ENCODE measurements at regions not wholly inside any gene's neighbourhood (a gene's known extent, or its start where the extent isn't known, plus 50 kb on each side); places are given as distances from the start of the nearest gene placed in this dataset.

DNA sequence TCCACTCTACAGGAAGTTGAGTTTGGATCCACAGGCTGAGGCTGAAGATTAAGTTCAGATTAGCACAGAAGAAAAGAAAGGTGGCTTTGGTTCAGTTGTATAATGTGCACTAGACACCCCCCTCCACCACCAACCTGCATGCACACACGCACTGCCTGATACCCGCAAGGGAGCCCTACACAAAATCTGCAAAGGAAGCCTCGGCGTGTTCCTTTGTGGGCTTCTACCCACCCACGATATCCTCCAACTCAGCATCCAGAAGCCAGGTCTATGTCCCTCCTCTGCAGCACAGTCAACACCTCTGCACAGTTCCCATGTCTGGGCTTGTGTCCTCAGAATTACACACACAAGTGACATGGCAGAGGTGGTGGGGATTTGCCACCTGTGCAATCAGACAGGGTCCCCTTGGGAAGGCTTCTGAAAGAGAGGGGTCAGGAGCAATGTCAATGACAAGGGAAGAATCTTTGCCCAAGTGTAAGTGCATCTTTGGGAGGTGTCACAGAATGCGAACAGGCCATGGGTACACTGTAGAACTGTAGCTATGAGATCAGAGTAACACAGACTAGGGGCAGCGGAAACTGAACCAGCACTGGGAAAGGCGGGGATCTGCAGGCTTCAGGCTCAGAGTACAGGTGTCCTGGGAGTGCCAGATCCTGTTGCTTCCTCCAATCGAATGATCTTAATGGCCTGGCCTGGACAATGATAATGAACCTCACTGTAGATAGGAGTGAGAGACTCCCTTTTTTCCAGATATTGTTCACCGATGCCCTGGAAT, 148.6 kb upstream of the ETV3 start:
- Histone ChIP-seq H3K27ac (ENCODE audit: low read length) (no peak overlapping the region), H3K79me2 (ENCODE audit: low read length) (no peaks in the 10 kb centered on the region), H4K20me1 (ENCODE audit: insufficient read depth, low read length) (no peaks in the 10 kb centered on the region), H3K4me3 (ENCODE audit: low read length) (no peak overlapping the region), H3K9ac (ENCODE audit: low read length) (no peak overlapping the region), H3K36me3 (replicated peaks; ENCODE audit: low read depth, low read length) (no peaks in the 10 kb centered on the region), H3K4me2 (ENCODE audit: low read length) (no peak overlapping the region), H2AFZ (ENCODE audit: low read depth, low read length) (no peak overlapping the region), H3K27me3 (ENCODE audit: low read depth, low read length) (peaks cover 43% of the 10 kb centered on the region), H3K9me3 (ENCODE audit: insufficient read depth, low read length) (no peaks in the 10 kb centered on the region), H3K4me1 (ENCODE audit: low read length) (peaks cover 12% of the 10 kb centered on the region)
- no peak for TF ChIP-seq EZH2phosphoT487 (IDR thresholded peaks at IDR 0.05; ENCODE audit: low read depth)
- TF ChIP-seq, protein P1, sequence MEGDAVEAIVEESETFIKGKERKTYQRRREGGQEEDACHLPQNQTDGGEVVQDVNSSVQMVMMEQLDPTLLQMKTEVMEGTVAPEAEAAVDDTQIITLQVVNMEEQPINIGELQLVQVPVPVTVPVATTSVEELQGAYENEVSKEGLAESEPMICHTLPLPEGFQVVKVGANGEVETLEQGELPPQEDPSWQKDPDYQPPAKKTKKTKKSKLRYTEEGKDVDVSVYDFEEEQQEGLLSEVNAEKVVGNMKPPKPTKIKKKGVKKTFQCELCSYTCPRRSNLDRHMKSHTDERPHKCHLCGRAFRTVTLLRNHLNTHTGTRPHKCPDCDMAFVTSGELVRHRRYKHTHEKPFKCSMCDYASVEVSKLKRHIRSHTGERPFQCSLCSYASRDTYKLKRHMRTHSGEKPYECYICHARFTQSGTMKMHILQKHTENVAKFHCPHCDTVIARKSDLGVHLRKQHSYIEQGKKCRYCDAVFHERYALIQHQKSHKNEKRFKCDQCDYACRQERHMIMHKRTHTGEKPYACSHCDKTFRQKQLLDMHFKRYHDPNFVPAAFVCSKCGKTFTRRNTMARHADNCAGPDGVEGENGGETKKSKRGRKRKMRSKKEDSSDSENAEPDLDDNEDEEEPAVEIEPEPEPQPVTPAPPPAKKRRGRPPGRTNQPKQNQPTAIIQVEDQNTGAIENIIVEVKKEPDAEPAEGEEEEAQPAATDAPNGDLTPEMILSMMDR (IDR thresholded peaks at IDR 0.05; ENCODE audit: low read depth, low read length), result no peak

DNA sequence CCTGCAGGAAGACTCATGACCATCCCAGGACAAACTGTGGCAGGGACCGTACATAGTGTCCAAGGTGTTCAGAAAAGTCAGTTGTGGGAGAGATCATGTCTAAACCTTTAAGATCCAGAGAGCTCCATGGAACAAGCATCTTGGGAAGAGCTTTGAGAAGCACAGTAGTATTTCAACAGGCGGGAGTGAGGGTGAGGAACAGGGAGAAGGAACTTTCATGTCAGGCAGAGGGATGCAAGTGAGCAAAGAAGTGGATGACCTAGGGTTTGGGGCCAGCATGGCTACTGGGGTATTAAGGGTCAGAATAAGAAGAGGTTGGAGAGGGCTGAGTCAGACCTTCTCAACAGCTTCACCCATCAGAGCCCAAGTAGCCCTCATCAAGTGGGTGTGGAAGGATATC, 147.9 kb upstream of the ETV3 start:
- Histone ChIP-seq H3K4me2 (ENCODE audit: low read length) (no peak overlapping the region), H2AFZ (ENCODE audit: low read depth, low read length) (no peak overlapping the region), H3K27me3 (ENCODE audit: low read depth, low read length) (peaks cover 48% of the 10 kb centered on the region), H3K27ac (ENCODE audit: low read length) (no peak overlapping the region), H3K9me3 (ENCODE audit: insufficient read depth, low read length) (no peaks in the 10 kb centered on the region), H3K36me3 (replicated peaks; ENCODE audit: low read depth, low read length) (no peaks in the 10 kb centered on the region), H3K4me3 (ENCODE audit: low read length) (no peak overlapping the region), H3K79me2 (ENCODE audit: low read length) (no peaks in the 10 kb centered on the region), H4K20me1 (ENCODE audit: insufficient read depth, low read length) (no peaks in the 10 kb centered on the region), H3K4me1 (ENCODE audit: low read length) (peaks cover 12% of the 10 kb centered on the region), H3K9ac (ENCODE audit: low read length) (no peak overlapping the region)
- TF ChIP-seq EZH2phosphoT487 (IDR thresholded peaks at IDR 0.05; ENCODE audit: low read depth), result no peak
- TF ChIP-seq, protein P1 (IDR thresholded peaks at IDR 0.05; ENCODE audit: low read depth, low read length), result no peak

DNA sequence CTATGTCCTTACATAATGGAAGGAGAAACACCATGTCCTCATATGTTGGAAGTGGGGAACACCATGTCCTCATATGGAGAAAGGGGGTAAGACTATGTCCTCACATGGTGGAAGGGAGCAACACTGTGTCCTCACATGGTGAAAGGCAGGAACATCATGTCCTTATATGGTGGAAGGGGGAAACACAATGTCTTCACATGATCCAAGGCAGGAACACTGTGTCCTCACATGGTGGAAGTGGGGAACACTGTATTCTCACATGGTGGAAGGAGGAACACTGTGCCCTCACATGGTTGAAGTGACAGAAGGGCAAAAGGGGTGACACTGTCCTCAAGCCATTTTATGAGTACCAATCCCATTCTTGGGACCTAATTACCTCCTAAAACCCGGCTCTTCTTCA, 146.3 kb upstream of the ETV3 start:
- peaks cover 11% of the 10 kb centered on the region for H3K4me1 ChIP-seq (ENCODE audit: low read length)
- H3K79me2 ChIP-seq (ENCODE audit: low read length), result no peaks in the 10 kb centered on the region
- no peaks in the 10 kb centered on the region for H3K36me3 ChIP-seq (replicated peaks; ENCODE audit: low read depth, low read length)

DNA sequence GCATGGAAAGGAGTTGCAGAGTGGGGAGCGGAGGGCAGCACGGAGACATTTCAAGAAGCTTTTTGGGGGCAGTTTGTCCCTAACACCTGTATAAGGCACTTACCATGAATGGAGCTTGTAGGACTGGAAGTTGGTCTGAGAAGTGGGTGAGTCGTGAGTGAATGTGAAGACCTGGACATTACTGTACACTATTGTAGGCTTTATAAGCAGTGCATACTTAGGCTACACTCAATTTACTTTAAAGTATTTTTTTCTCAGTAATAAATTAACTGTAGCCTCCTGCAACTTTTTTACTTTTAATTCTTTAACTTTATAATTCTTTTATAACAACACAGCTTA, 141.6 kb upstream of the ETV3 start:
- Histone ChIP-seq H3K27me3 (ENCODE audit: low read depth, low read length) (peaks cover 61% of the 10 kb centered on the region), H3K36me3 (replicated peaks; ENCODE audit: low read depth, low read length) (no peaks in the 10 kb centered on the region), H4K20me1 (ENCODE audit: insufficient read depth, low read length) (no peaks in the 10 kb centered on the region), H3K9me3 (ENCODE audit: insufficient read depth, low read length) (no peaks in the 10 kb centered on the region), H3K4me2 (ENCODE audit: low read length) (no peak overlapping the region), H2AFZ (ENCODE audit: low read depth, low read length) (no peak overlapping the region), H3K4me3 (ENCODE audit: low read length) (no peak overlapping the region), H3K79me2 (ENCODE audit: low read length) (no peaks in the 10 kb centered on the region), H3K27ac (ENCODE audit: low read length) (no peak overlapping the region), H3K4me1 (ENCODE audit: low read length) (peaks cover 5% of the 10 kb centered on the region; the same call in 1 of the 2 replicates), H3K9ac (ENCODE audit: low read length) (no peak overlapping the region)
- TF ChIP-seq, protein P1 (IDR thresholded peaks at IDR 0.05; ENCODE audit: low read depth, low read length), result no peak
- TF ChIP-seq EZH2phosphoT487 (IDR thresholded peaks at IDR 0.05; ENCODE audit: low read depth), result no peak

More for the DNA sequence above, 146.3 kb upstream of the ETV3 start:
- H3K4me3 ChIP-seq (ENCODE audit: low read length), result no peak overlapping the region
- TF ChIP-seq, protein P1 (IDR thresholded peaks at IDR 0.05; ENCODE audit: low read depth, low read length), result no peak
- no peak for TF ChIP-seq EZH2phosphoT487 (IDR thresholded peaks at IDR 0.05; ENCODE audit: low read depth)
- no peak overlapping the region for H3K27ac ChIP-seq (ENCODE audit: low read length)
- H3K4me2 ChIP-seq (ENCODE audit: low read length), result no peak overlapping the region
- no peak overlapping the region for H3K9ac ChIP-seq (ENCODE audit: low read length)
- H3K27me3 ChIP-seq (ENCODE audit: low read depth, low read length), result peaks cover 57% of the 10 kb centered on the region
- H2AFZ ChIP-seq (ENCODE audit: low read depth, low read length), result no peak overlapping the region
- H4K20me1 ChIP-seq (ENCODE audit: insufficient read depth, low read length), result no peaks in the 10 kb centered on the region
- no peaks in the 10 kb centered on the region for H3K9me3 ChIP-seq (ENCODE audit: insufficient read depth, low read length)

Data from OCI-LY3 (cell line).